Heart right ventricle (tissue), 16 donors: ENCODE measurements at regions not wholly inside any gene's neighbourhood (a gene's known extent, or its start where the extent isn't known, plus 50 kb on each side); places are given as distances from the start of the nearest gene placed in this dataset.
A peak's percentile ranks its signal among the peaks of the same experiment; 100 is the strongest.

Experiments
- ATAC-seq, 8 donors: fragments of 200-7000 bp; cut with Tn5 transposase; one replicate each; pipeline ENCODE4 v1.9.1; 2020; ENCODE audit warnings: mild to moderate bottlenecking in 8 of 8, moderate library complexity in 8 of 8, moderate number of reproducible peaks in 1 of 8
- DNase-seq, 2 donors: peaks; one replicate each; pipeline ENCODE4 v3.0.0-alpha.2; 2020
- H3K27ac ChIP-seq, 10 donors: fragments of 200-600 bp; sonication (generic) in 2 of 10; one replicate each; pipeline versions ENCODE4 v1.5.0 to v1.8.0; 2020 to 2022; ENCODE audit warnings: mild to moderate bottlenecking in 3 of 10
- H3K27me3 ChIP-seq, 7 donors: fragments of 200-600 bp; one replicate each; pipeline ENCODE4 v1.8.0; 2021 to 2022; ENCODE audit warnings: mild to moderate bottlenecking in 2 of 7
- H3K36me3 ChIP-seq, 9 donors: fragments of 200-600 bp; sonication (generic) in 1 of 9; one replicate each; pipeline versions ENCODE4 v1.5.0 to v1.8.0; 2020 to 2022; ENCODE audit warnings: mild to moderate bottlenecking in 2 of 9
- H3K4me1 ChIP-seq, 9 donors: fragments of 200-600 bp; sonication (generic) in 1 of 9; one replicate each; pipeline versions ENCODE4 v1.5.0 to v1.8.0; 2020 to 2022; ENCODE audit warnings: mild to moderate bottlenecking in 4 of 9
- H3K4me3 ChIP-seq, 10 donors: fragments of 200-600 bp; sonication (generic) in 2 of 10; one replicate each; pipeline versions ENCODE4 v1.5.0 to v1.8.0; 2020 to 2022; ENCODE audit warnings: mild to moderate bottlenecking in 7 of 10, moderate library complexity in 2 of 10
- H3K9me3 ChIP-seq, 11 donors: fragments of 200-600 bp in 10 of 11; sonication (generic) in 2 of 11; one replicate each; pipeline versions ENCODE4 v1.5.0 to v1.8.0; 2013 to 2022; ENCODE audit warnings: mild to moderate bottlenecking in 2 of 11, control low read depth in 1 of 11, moderate library complexity in 1 of 11
- WGBS, 2 donors: extraction: QIAGEN DNeasy Blood & Tissue Kit; methylation state at CpG; one replicate each; pipeline ENCODE4 v1.1.7; 2013; ENCODE audit warnings: inconsistent platforms in 1 of 2; 5-methylcytosine and 5-hydroxymethylcytosine counted together
- intact Hi-C, 10 donors: fragments of 100-400 bp; cut with DNase I; formaldehyde crosslinking; loops; one replicate each; pipeline versions ENCODE4 v1.11.1 to v1.14.2; 2022
- TF ChIP-seq, protein P1 (sequence below), 9 donors: fragments of 200-600 bp; sonication (generic) in 2 of 9; IDR thresholded peaks; one replicate each; pipeline versions ENCODE4 v1.5.0 to v1.8.0; 2021 to 2022; ENCODE audit warnings: antibody characterized with exemption in 9 of 9, mild to moderate bottlenecking in 5 of 9, moderate library complexity in 1 of 9
- donor health status: Arrhythmogenic right ventricular cardiomyopathy.
- donor health status: ischemic (EF 13 %, LVEDD 7.1; RV severe dilation, severe dysfunction).
- donor health status: healthy with polysubstance abuse.
- donor health status: DM: no; HTN: yes; CAD: no.
- donor health status: DM: no; HTN: no; CAD: no.
- donor health status: ischemic (EF 25% LVEDD 6.9; RV normal size, moderate dysfunction).
- donor health status: ischemic (EF 25% LVEDD 5.7; RV mildly dilated, moderate dysfunction).
- donor health status: healthy.
- donor health status: DM: yes; HTN: yes; CAD: no.
- donor health status: Ischemic cardiomyopathy.
- donor health status: ischemic (EF 35%, LVEDD 5.7; RV mildly dilated, moderate dysfunction).
- donor health status: nonischemic (EF 11% LVEDD 7.7; RV severe dilation, severe dysfunction).
- donor health status: DM: yes; HTN: yes; CAD: no.
- donor health status: PGD.
- donor health status: ischemic (EF 29% LVEDD 5.4; RV normal size, mild dysfunction).
- donor health status: nonischemic (EF 23%, LVEDD 6.1; RV moderate dilation, normal function).

DNA sequence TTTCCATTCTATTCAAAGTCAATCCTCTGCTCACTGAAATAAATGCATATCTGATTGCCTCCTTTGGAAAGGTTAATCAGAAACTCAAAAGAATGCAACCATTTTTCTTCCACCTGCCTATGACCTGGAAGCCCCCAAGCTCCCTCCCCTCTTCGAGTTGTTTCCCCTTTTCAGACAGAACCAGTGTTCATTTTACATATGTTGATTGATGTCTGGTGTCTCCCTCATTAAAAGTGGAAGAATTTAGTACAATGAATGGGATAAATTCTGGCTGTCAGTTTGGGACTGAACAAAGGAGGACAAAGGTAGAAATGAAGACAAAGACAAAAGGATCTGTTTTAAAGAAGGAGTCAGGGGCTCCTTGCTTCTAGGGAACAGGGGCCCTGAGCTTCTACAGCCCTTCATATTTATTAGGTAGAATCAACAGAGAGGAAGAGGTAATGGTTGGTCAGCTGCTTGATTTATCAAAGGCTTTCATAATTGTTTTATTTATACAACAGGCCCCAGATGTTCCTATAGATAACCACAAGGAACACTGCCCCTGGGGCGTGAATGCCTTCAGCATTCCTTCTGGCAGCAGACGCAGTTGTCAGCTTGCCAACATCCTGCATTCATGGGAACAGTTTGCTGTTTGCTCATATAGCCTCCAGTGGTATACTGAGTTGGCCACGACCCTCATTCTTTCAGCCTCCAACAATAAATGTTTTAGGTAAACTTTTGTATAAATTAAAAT, 949.8 kb upstream of the LRATD1 start:
- H3K27ac ChIP-seq = no peak overlapping the region
- no peaks in the 10 kb centered on the region for H3K36me3 ChIP-seq
- H3K9me3 ChIP-seq = peaks cover 0 to 51% (median 14%) of the 10 kb centered on the region in 11 donors
- no peak overlapping the region for H3K4me3 ChIP-seq
- DNase-seq = peak in 1 of 2 donors; percentile 7
- no peaks in the 10 kb centered on the region for H3K27me3 ChIP-seq
- no peak for ATAC-seq
- intact Hi-C loops = no loop called here
- TF ChIP-seq, protein P1, sequence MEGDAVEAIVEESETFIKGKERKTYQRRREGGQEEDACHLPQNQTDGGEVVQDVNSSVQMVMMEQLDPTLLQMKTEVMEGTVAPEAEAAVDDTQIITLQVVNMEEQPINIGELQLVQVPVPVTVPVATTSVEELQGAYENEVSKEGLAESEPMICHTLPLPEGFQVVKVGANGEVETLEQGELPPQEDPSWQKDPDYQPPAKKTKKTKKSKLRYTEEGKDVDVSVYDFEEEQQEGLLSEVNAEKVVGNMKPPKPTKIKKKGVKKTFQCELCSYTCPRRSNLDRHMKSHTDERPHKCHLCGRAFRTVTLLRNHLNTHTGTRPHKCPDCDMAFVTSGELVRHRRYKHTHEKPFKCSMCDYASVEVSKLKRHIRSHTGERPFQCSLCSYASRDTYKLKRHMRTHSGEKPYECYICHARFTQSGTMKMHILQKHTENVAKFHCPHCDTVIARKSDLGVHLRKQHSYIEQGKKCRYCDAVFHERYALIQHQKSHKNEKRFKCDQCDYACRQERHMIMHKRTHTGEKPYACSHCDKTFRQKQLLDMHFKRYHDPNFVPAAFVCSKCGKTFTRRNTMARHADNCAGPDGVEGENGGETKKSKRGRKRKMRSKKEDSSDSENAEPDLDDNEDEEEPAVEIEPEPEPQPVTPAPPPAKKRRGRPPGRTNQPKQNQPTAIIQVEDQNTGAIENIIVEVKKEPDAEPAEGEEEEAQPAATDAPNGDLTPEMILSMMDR (IDR thresholded peaks at IDR 0.05) = no peak
- no peaks in the 10 kb centered on the region for H3K4me1 ChIP-seq
- 43% methylated on average over 4 of the region's 4 CpGs for WGBS, 2 donors

DNA sequence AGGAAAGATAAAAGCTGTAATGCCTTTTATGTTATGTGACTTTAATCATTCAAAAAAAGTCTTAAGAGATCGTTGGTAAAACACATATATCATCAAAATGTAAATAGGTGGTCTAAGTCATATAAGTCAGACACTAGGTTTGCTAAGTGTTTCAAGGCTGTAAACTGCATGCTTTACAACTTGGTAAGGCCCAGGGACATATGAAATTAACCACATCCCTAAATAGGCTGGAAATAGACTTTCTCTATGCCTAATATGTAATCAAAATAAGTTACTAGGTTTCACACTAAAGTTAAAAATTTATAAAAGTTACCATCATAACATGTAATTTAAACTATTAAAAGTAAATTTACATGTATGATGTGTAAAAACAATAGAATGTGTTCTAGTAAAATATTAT, 946.3 kb upstream of the LRATD1 start:
- TF ChIP-seq, protein P1 (IDR thresholded peaks at IDR 0.05) = no peak
- Histone ChIP-seq H3K9me3 (peaks cover 0 to 71% (median 14%) of the 10 kb centered on the region in 11 donors), H3K4me3 (no peak overlapping the region), H3K27ac (no peak overlapping the region), H3K36me3 (no peaks in the 10 kb centered on the region), H3K27me3 (no peaks in the 10 kb centered on the region), H3K4me1 (no peaks in the 10 kb centered on the region)
- no peak for ATAC-seq
- WGBS, 2 donors = 61 to 73% methylated on average over 1 of the region's 1 CpG
- intact Hi-C loops = no loop called here
- DNase-seq = no peak

DNA sequence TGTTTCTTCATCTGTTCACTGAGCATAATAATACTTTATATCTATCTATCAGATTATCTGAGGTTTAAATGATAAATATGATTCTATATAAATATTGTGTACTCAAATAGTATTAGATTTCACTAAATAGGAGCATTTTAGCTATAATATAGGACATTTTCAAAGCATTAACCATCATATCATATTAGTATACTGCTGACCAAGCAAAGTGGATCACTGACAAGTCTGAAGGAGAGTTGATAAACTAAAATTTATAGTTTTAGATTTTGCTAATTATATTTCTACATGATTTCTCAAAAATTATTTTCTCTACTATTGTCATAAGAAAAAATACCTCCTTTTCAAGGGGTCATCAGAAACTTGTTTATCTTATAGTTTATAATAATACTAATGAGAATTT, 937.8 kb upstream of the LRATD1 start:
- ATAC-seq = no peak
- TF ChIP-seq, protein P1 (IDR thresholded peaks at IDR 0.05) = no peak
- no peaks in the 10 kb centered on the region for H3K27me3 ChIP-seq
- no peak for DNase-seq
- peaks cover 0 to 6% (median 0%) of the 10 kb centered on the region in 11 donors for H3K9me3 ChIP-seq
- intact Hi-C loops = no loop called here
- H3K4me1 ChIP-seq = no peaks in the 10 kb centered on the region
- H3K36me3 ChIP-seq = no peaks in the 10 kb centered on the region
- no peak overlapping the region for H3K4me3 ChIP-seq
- H3K27ac ChIP-seq = no peak overlapping the region

DNA sequence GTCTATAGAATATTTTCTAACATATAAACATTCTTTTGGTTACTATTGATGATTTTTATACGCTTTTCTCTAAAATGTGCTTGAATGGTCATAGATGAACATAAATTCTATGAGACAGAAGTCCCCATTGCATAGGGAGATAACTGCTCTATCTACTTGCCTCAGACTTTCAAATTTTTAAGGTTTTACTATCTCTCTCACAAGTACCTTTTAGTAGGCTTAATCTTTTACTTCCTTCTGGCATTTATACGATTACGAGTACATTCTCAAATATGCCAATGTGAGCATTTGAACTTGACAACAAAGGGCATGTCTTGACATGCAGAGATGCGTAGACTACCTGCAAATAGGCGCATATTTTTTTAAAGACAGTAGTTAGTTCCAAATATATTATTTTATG, 935.9 kb upstream of the LRATD1 start:
- TF ChIP-seq, protein P1 (IDR thresholded peaks at IDR 0.05) = no peak

More for the DNA sequence above, 935.9 kb upstream of the LRATD1 start:
- no peak for ATAC-seq
- Histone ChIP-seq H3K9me3 (no peaks in the 10 kb centered on the region), H3K36me3 (no peaks in the 10 kb centered on the region), H3K4me3 (no peak overlapping the region), H3K4me1 (no peaks in the 10 kb centered on the region), H3K27me3 (no peaks in the 10 kb centered on the region), H3K27ac (no peak overlapping the region)
- WGBS, 2 donors = 79 to 81% methylated on average over 5 of the region's 5 CpGs
- intact Hi-C loops = no loop called here
- no peak for DNase-seq
